ENCODE measurements at regions not wholly inside any gene's neighbourhood (a gene's known extent, or its start where the extent isn't known, plus 50 kb on each side); places are given as distances from the start of the nearest gene placed in this dataset.

DNA sequence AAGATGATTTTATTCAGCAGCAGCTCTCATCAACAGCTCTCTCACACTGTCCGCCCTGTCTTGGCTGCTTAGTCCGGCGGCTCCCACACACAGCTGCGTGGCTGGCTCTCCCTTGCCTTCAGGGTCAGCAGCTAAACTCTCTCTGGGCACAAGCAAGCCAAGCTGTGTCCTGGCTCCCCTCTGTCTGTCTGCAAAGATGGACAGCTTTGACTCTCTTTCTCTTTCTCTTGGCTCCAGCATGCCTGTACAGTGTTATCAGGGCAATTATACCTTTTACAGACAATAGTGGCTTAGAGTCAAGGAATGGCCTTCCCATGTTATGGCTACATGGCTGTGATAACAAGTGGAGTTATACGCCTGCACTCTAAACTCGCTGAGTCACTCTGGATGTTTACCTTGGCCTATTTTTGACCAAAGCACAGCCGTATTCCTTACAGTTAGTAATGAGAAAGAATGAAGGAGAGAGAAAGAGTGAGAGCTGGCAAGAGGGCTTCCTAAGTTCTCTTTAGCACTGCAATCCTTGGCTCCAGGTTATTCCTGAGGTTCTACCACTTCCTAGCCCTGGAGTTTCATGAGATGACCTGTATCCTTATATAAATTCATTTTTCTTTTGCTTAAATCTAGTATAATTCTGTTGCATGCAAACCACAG is 59.9 kb upstream of the ZSWIM5 start (continued):
- TF ChIP-seq, protein P1, sequence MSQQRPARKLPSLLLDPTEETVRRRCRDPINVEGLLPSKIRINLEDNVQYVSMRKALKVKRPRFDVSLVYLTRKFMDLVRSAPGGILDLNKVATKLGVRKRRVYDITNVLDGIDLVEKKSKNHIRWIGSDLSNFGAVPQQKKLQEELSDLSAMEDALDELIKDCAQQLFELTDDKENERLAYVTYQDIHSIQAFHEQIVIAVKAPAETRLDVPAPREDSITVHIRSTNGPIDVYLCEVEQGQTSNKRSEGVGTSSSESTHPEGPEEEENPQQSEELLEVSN (IDR thresholded peaks at IDR 0.05; ENCODE audit: borderline replicate concordance in 1 of 2, extremely low read depth in 1 of 2, insufficient read depth in 1 of 2, insufficient read length in 1 of 2, low read depth in 1 of 2, low read length in 1 of 2, poor library complexity in 1 of 2, severe bottlenecking in 1 of 2) = peak in 1 of 2 experiments; percentile 27
- no peak for TF ChIP-seq TGIF2 (CRISPR knock-in tag; IDR thresholded peaks at IDR 0.05)
- TF ChIP-seq, protein P2, sequence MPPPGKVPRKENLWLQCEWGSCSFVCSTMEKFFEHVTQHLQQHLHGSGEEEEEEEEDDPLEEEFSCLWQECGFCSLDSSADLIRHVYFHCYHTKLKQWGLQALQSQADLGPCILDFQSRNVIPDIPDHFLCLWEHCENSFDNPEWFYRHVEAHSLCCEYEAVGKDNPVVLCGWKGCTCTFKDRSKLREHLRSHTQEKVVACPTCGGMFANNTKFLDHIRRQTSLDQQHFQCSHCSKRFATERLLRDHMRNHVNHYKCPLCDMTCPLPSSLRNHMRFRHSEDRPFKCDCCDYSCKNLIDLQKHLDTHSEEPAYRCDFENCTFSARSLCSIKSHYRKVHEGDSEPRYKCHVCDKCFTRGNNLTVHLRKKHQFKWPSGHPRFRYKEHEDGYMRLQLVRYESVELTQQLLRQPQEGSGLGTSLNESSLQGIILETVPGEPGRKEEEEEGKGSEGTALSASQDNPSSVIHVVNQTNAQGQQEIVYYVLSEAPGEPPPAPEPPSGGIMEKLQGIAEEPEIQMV (tag; conservative IDR thresholded peaks at IDR 0.05; ENCODE audit: low read depth) = no peak
- TF ChIP-seq, protein P3, sequence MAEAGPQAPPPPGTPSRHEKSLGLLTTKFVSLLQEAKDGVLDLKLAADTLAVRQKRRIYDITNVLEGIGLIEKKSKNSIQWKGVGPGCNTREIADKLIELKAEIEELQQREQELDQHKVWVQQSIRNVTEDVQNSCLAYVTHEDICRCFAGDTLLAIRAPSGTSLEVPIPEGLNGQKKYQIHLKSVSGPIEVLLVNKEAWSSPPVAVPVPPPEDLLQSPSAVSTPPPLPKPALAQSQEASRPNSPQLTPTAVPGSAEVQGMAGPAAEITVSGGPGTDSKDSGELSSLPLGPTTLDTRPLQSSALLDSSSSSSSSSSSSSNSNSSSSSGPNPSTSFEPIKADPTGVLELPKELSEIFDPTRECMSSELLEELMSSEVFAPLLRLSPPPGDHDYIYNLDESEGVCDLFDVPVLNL (CRISPR knock-in tag; IDR thresholded peaks at IDR 0.05; ENCODE audit: low read depth) = no peak
- TF ChIP-seq TSC22D4 (tag; IDR thresholded peaks at IDR 0.05) = no peak
- TF ChIP-seq FOXM1 (IDR thresholded peaks at IDR 0.05; ENCODE audit: low read depth) = no peak
- no peak for TF ChIP-seq FOXM1 (CRISPR knock-in tag; IDR thresholded peaks at IDR 0.05; ENCODE audit: low read depth)
- TF ChIP-seq ZSCAN32 (CRISPR knock-in tag; IDR thresholded peaks at IDR 0.05) = no peak
- TF ChIP-seq ATF1 (CRISPR knock-in tag; IDR thresholded peaks at IDR 0.05) = no peak
- peak; percentile 74 for TF ChIP-seq ATF1 (tag; IDR thresholded peaks at IDR 0.05)
- TF ChIP-seq ZNF507 (tag; conservative IDR thresholded peaks at IDR 0.05) = no peak
- TF ChIP-seq RB1 (IDR thresholded peaks at IDR 0.05; ENCODE audit: low read depth) = peak; percentile 39; the same call in 1 of the 2 replicates
- no peak for TF ChIP-seq ETV5 (CRISPR knock-in tag; IDR thresholded peaks at IDR 0.05; ENCODE audit: low read depth)
- TF ChIP-seq, protein P4, sequence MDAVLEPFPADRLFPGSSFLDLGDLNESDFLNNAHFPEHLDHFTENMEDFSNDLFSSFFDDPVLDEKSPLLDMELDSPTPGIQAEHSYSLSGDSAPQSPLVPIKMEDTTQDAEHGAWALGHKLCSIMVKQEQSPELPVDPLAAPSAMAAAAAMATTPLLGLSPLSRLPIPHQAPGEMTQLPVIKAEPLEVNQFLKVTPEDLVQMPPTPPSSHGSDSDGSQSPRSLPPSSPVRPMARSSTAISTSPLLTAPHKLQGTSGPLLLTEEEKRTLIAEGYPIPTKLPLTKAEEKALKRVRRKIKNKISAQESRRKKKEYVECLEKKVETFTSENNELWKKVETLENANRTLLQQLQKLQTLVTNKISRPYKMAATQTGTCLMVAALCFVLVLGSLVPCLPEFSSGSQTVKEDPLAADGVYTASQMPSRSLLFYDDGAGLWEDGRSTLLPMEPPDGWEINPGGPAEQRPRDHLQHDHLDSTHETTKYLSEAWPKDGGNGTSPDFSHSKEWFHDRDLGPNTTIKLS (IDR thresholded peaks at IDR 0.05; ENCODE audit: borderline replicate concordance, low read depth) = no peak; the same call in 1 of the 2 replicates
- no peak for TF ChIP-seq ASH1L (IDR thresholded peaks at IDR 0.05; ENCODE audit: borderline replicate concordance, low read depth, partially characterized antibody)
- TF ChIP-seq ZNF436 (CRISPR knock-in tag; IDR thresholded peaks at IDR 0.05) = no peak
- TF ChIP-seq TCF7L2 (IDR thresholded peaks at IDR 0.05; ENCODE audit: low read depth, low read length) = no peak
- TF ChIP-seq NR2F6 (CRISPR knock-in tag; IDR thresholded peaks at IDR 0.05) = no peak
- no peak for TF ChIP-seq CBFB (CRISPR knock-in tag; IDR thresholded peaks at IDR 0.05)
- TF ChIP-seq HMGN3 (IDR thresholded peaks at IDR 0.05; ENCODE audit: borderline replicate concordance, extremely low read depth, insufficient read length, low read depth, low read length) = no peak
- 0 out of 2 replicates have a peak, but pooled peaks have one; percentile 15 for TF ChIP-seq ZNF75A (CRISPR knock-in tag; IDR thresholded peaks at IDR 0.05)
- no peak for TF ChIP-seq SIN3B (IDR thresholded peaks at IDR 0.05; ENCODE audit: low read depth)
- TF ChIP-seq HEY1 (CRISPR knock-in tag; IDR thresholded peaks at IDR 0.05; ENCODE audit: borderline replicate concordance) = 0 out of 2 replicates have a peak, but pooled peaks have one; percentile 22
- TF ChIP-seq PCBP1 (IDR thresholded peaks at IDR 0.05; ENCODE audit: low read depth, low read length, poor library complexity, severe bottlenecking) = no peak
- no peak for TF ChIP-seq MED1 (CRISPR knock-in tag; IDR thresholded peaks at IDR 0.05; ENCODE audit: borderline replicate concordance)

All from K562 (cell line).